RCC 7860 (cell line): ENCODE measurements at regions not wholly inside any gene's neighbourhood (a gene's known extent, or its start where the extent isn't known, plus 50 kb on each side); places are given as distances from the start of the nearest gene placed in this dataset.
"Not testable (repeated sequence)": the region's sequence is repeated elsewhere in the genome, so short reads cannot be mapped to it uniquely, and the experiment has no call there.

Experiments used
- DNase-seq: peaks from one replicate; pipeline ENCODE4 v3.0.0-alpha.2; 2015; ENCODE audit warnings: low spot score
- FAIRE-seq: peaks from 2 replicates; lab custom pipeline; 2012; peaks lifted over from hg19 to GRCh38; lab: Jason Lieb, UNC

GRCh38 chr18:6521803-6522418, 107.2 kb upstream of the L3MBTL4 start:
- FAIRE-seq, result no peak
- DNase-seq, result peak; percentile 24

GRCh38 chr18:6525604-6526003, 110.9 kb upstream of the L3MBTL4 start:
- DNase-seq, result no peak
- FAIRE-seq, result no peak

- FAIRE-seq (no peak), DNase-seq (no peak)
Measured at GRCh38 chr18:6537475-6537874, 122.8 kb upstream of the L3MBTL4 start.

GRCh38 chr18:6541131-6541679, 126.5 kb upstream of the L3MBTL4 start:
- not testable (repeated sequence) for FAIRE-seq, DNase-seq

- FAIRE-seq, result no peak
- DNase-seq, result no peak
Measured at GRCh38 chr18:6542296-6542695, 127.6 kb upstream of the L3MBTL4 start.

GRCh38 chr18:6543330-6543908, 128.7 kb upstream of the L3MBTL4 start:
- peak; percentile 80 for FAIRE-seq
- DNase-seq, result peak; percentile 51

- no peak for FAIRE-seq
- DNase-seq, result no peak
Measured at GRCh38 chr18:6546229-6546628, 131.5 kb upstream of the L3MBTL4 start.

- no peak for DNase-seq
- FAIRE-seq, result no peak
Measured at GRCh38 chr18:6547476-6547875, 132.8 kb upstream of the L3MBTL4 start.

GRCh38 chr18:6553234-6553900, 138.7 kb upstream of the L3MBTL4 start:
- no peak for FAIRE-seq

GRCh38 chr18:6557057-6557769, 142.5 kb upstream of the L3MBTL4 start:
- DNase-seq (no peak), FAIRE-seq (no peak)

More at GRCh38 chr18:6553234-6553900, 138.7 kb upstream of the L3MBTL4 start:
- no peak for DNase-seq

GRCh38 chr18:6557770-6558248, 143.1 kb upstream of the L3MBTL4 start:
- FAIRE-seq, result no peak
- no peak for DNase-seq

GRCh38 chr18:6558446-6559156, 143.9 kb upstream of the L3MBTL4 start:
- no peak for DNase-seq
- FAIRE-seq, result no peak

GRCh38 chr18:6559296-6559695, 144.6 kb upstream of the L3MBTL4 start:
- FAIRE-seq (no peak), DNase-seq (no peak)

GRCh38 chr18:6561016-6561415, 146.3 kb upstream of the L3MBTL4 start:
- no peak for FAIRE-seq
- DNase-seq, result no peak

GRCh38 chr18:6561420-6561861, 146.7 kb upstream of the L3MBTL4 start:
- no peak for DNase-seq
- FAIRE-seq, result no peak

- no peak for FAIRE-seq
- DNase-seq, result no peak
Measured at GRCh38 chr18:6561862-6562291, 147.2 kb upstream of the L3MBTL4 start.

GRCh38 chr18:6563896-6564295, 149.2 kb upstream of the L3MBTL4 start:
- no peak for DNase-seq
- FAIRE-seq, result no peak

- FAIRE-seq (no peak), DNase-seq (no peak)
Measured at GRCh38 chr18:6564950-6565814, 150.5 kb upstream of the L3MBTL4 start.

GRCh38 chr18:6565815-6566081, 151.0 kb upstream of the L3MBTL4 start:
- FAIRE-seq (no peak), DNase-seq (no peak)
